ENCODE measurements at regions not wholly inside any gene's neighbourhood (a gene's known extent, or its start where the extent isn't known, plus 50 kb on each side); places are given as distances from the start of the nearest gene placed in this dataset.

- Histone ChIP-seq H2BK12ac (ENCODE audit: insufficient read length, low read depth, low read length) (no peak overlapping the region), H2AFZ (ENCODE audit: low read length) (no peak overlapping the region), H3K4ac (ENCODE audit: low read depth, low read length) (no peak overlapping the region), H2BK120ac (ENCODE audit: low read depth, low read length, poor library complexity, severe bottlenecking) (no peak overlapping the region), H3K23me2 (ENCODE audit: insufficient read length, low read depth, low read length, poor library complexity, severe bottlenecking) (no peaks in the 10 kb centered on the region), H3K9me3 (ENCODE audit: control insufficient read depth, low read depth, low read length) (no peaks in the 10 kb centered on the region), H3K27ac (ENCODE audit: insufficient read length, low read depth, low read length) (no peak overlapping the region), H3T11ph (ENCODE audit: low read length) (no peak overlapping the region), H2BK20ac (ENCODE audit: low read depth, low read length, poor library complexity, severe bottlenecking) (no peak overlapping the region), H3K4me2 (ENCODE audit: insufficient read depth, insufficient read length, low read length) (no peak overlapping the region), H4K5ac (ENCODE audit: insufficient read length, low read depth, low read length) (no peak overlapping the region), H3K79me1 (ENCODE audit: insufficient read depth, low read depth, low read length, poor library complexity, severe bottlenecking) (no peaks in the 10 kb centered on the region), H3K9ac (ENCODE audit: extremely low read depth, insufficient read length, low read length) (no peak overlapping the region), H3K79me2 (ENCODE audit: insufficient read depth, low read length) (no peaks in the 10 kb centered on the region), H3K56ac (ENCODE audit: insufficient read length, low read depth, low read length) (no peak overlapping the region), H2BK5ac (ENCODE audit: insufficient read length, low read length) (no peak overlapping the region), H3K27me3 (ENCODE audit: insufficient read depth, low read length) (no peaks in the 10 kb centered on the region), H3K23ac (ENCODE audit: insufficient read length, low read depth, low read length) (no peak overlapping the region), H2AK5ac (ENCODE audit: insufficient read length, low read length) (no peak overlapping the region), H2BK15ac (ENCODE audit: low read depth, low read length) (no peak overlapping the region), H4K91ac (ENCODE audit: insufficient read length, low read depth, low read length) (no peak overlapping the region), H3K18ac (ENCODE audit: insufficient read length, low read depth, low read length) (no peak overlapping the region), H3K4me1 (ENCODE audit: insufficient read depth, low read length) (no peaks in the 10 kb centered on the region), H3K14ac (ENCODE audit: insufficient read depth, low read length) (no peak overlapping the region), H4K8ac (replicated peaks; ENCODE audit: insufficient read length, low read depth, low read length) (no peak overlapping the region), H4K20me1 (ENCODE audit: control insufficient read depth, insufficient read depth, insufficient read length) (no peaks in the 10 kb centered on the region)
- no CpG with 5 or more reads among the region's 2 CpGs for WGBS (ENCODE audit: extremely low coverage, insufficient read length, low lambda C conversion rate)
- H3K27me3 Mint-ChIP-seq (ENCODE audit: low read depth): no peaks in the 10 kb centered on the region
- peaks cover 0 to 27% of the 10 kb centered on the region in 2 experiments; a peak in 2 of 5 replicates for H3K9me3 Mint-ChIP-seq
- no peak for DNase-seq
- no peak overlapping the region for H3K4me3 Mint-ChIP-seq
- TF ChIP-seq, protein P1, sequence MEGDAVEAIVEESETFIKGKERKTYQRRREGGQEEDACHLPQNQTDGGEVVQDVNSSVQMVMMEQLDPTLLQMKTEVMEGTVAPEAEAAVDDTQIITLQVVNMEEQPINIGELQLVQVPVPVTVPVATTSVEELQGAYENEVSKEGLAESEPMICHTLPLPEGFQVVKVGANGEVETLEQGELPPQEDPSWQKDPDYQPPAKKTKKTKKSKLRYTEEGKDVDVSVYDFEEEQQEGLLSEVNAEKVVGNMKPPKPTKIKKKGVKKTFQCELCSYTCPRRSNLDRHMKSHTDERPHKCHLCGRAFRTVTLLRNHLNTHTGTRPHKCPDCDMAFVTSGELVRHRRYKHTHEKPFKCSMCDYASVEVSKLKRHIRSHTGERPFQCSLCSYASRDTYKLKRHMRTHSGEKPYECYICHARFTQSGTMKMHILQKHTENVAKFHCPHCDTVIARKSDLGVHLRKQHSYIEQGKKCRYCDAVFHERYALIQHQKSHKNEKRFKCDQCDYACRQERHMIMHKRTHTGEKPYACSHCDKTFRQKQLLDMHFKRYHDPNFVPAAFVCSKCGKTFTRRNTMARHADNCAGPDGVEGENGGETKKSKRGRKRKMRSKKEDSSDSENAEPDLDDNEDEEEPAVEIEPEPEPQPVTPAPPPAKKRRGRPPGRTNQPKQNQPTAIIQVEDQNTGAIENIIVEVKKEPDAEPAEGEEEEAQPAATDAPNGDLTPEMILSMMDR (conservative IDR thresholded peaks at IDR 0.05): no peak
- H3K4me1 Mint-ChIP-seq: no peaks in the 10 kb centered on the region
- no peak overlapping the region for H3K27ac Mint-ChIP-seq
- H3K36me3 Mint-ChIP-seq (ENCODE audit: insufficient read depth in 1 of 3, low read depth in 3 of 3): no peaks in the 10 kb centered on the region; a peak in 1 of 7 replicates
Measured at GRCh38 chr1:104526158-104526795, 776.6 kb downstream of the AMY1C start.

Data from H9 (cell line).